GM03348 (cell line): ENCODE measurements at regions not wholly inside any gene's neighbourhood (a gene's known extent, or its start where the extent isn't known, plus 50 kb on each side); places are given as distances from the start of the nearest gene placed in this dataset.

Experiments used
- DNase-seq: peaks from one replicate; pipeline ENCODE4 v3.0.0; 2012; ENCODE audit warnings: low spot score

- no peak for DNase-seq
Measured at GRCh38 chr21:27306791-27307775, 340.2 kb upstream of the ADAMTS5 start.

DNA sequence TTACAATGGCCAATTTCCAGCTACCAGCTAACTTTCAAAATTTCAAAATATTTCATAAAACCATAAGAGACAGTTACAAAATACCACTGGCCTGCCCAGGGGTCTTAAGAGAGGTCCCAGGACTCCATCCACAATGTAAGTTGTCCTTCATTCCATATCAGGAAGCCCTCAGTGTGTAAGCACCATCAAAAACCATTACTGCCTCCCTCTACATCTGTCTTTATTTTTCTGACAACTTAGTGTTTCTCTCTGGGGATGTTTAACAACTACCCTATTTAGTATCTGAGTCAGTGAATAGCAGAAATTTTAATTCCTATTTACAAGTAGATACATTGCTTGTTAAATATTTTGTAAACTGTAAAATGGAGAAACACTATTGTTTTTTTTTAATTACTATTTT is 339.3 kb upstream of the ADAMTS5 start:
- no peak for DNase-seq

DNA sequence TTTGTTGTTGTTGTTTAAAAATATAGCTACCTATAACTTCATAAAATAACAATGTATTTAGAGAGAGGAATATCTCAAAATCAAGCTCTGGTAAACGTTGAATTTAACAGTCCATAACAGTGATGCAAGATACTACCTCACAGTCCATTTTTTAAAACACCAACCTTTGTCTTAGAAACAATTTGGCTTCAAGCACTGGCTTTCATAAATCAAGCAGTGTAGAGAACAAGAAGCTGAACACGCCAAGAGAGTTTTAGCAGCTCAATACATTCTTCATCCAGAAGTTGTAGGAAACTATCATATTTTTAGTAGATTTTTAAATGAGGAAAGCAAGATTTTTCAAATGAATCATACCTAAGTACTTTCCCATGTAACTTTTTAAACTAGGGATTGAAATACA is 334.3 kb upstream of the ADAMTS5 start:
- peak; percentile 44 for DNase-seq

DNA sequence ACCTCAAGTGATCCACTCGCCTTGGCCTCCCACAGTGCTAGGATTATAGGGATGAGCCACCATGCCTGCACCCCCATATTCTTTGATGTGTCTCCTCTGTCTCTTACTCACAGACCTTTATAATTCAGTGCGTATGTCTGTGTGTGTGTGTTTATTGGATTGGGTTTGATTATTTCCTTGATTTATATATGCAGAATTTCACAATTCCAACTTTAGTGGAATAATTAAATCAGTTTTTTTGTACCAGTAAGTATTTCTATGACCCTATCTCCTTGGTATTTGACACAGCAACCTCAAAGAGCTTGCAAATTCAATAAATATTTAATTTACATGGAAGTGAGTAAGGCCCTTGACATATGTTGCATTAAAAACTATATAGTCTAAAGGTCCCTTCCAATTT is 333.9 kb upstream of the ADAMTS5 start:
- DNase-seq = peak; percentile 40

DNA sequence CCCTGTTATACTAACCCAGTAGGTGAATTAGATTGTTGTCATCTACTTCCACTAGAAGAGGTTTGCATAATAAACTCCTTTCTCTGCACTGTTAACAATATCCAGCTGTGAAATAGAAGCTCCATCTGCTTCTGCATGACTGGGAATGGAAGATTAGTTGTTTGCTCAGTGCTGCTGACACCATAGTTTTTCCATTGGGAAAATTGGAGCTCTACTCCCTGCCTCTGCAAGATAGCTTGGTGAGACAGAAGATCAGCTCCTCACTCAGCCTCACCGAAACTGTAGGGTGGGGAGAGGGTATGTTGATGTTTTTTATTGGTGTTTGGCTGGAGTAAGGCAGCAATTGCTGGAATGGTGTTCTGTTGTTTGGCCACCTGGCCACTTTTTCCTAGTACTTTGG is 331.6 kb upstream of the ADAMTS5 start:
- DNase-seq = no peak

GRCh38 chr21:27293239-27293638 is 326.4 kb upstream of the ADAMTS5 start:
- no peak for DNase-seq

GRCh38 chr21:27292783-27293182 is 325.9 kb upstream of the ADAMTS5 start:
- DNase-seq = no peak

- no peak for DNase-seq
Measured at GRCh38 chr21:27292229-27292628, 325.3 kb upstream of the ADAMTS5 start.

DNA sequence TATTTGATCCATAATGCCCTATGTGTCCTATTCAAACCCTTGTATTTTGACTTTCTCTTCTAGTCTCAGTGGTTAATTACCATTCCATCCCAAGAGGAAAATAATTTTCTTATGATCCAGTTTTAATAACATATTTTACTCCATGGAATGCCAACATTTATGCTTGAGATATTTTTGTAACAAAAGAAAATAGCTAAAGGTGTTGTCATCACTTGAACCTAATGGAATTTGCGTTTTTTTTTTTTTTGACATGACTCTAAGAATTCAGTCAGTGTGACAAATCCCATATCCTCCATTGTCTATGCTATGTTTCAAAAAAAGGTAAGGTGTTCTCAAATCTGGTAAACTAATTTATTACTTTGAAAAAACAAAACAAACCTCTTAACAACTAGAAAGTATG is 324.1 kb upstream of the ADAMTS5 start:
- no peak for DNase-seq

- DNase-seq = no peak
Measured at GRCh38 chr21:27290028-27290427, 323.1 kb upstream of the ADAMTS5 start.

GRCh38 chr21:27286760-27287159 is 319.9 kb upstream of the ADAMTS5 start:
- DNase-seq = no peak

DNA sequence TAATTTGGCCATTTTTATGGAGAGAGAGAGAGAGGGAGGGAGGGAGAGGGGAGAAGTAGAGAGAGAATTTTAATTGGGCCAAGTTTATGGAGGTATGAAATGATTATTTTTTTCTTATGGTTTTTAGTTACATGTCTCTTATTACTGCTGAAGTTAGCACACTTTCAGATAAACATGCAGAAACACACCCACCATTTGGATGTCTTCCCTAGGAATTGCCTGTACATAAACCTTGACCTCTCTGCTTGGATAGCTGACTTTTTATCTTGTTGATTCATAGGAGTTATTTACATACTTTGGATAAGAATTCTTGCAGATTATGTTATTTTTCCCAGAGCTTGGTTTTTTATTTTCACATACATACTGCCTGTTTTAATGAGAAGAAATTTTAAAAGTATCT is 310.2 kb upstream of the ADAMTS5 start:
- DNase-seq = peak; percentile 24

DNA sequence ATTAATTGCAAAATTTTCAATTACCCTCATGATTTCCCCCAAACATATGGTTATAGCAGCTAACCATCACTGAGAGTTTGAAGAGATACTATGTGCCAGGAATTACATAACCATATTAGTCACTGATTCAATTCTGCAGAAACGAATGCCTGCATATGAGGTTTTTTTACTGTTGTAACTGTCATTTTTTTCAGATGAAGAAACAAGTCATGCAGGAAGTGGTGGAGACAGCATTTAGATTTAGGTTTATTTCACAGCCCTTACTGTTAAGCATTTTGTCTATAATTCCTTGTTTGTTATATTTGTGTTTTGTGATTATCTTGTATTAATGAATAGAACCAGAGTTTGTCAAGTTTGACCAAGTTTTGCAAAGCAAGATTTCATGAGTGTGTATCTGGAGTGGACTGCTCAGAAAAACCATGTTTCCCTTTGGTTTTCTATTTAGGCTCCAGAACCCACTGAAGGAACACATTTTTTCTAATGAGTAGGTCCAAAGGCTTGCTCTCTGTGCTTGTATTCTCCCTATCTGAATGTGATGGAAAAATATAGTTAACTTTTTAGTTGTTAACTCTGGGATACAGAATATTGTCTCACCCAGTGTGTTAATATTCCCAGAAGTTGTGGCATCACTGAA is 308.5 kb upstream of the ADAMTS5 start:
- DNase-seq = peak; percentile 66

- peak; percentile 63 for DNase-seq
Measured at GRCh38 chr21:27269644-27270043, 302.8 kb upstream of the ADAMTS5 start.

- peak; percentile 14 for DNase-seq
Measured at GRCh38 chr21:27268290-27268689, 301.4 kb upstream of the ADAMTS5 start.

DNA sequence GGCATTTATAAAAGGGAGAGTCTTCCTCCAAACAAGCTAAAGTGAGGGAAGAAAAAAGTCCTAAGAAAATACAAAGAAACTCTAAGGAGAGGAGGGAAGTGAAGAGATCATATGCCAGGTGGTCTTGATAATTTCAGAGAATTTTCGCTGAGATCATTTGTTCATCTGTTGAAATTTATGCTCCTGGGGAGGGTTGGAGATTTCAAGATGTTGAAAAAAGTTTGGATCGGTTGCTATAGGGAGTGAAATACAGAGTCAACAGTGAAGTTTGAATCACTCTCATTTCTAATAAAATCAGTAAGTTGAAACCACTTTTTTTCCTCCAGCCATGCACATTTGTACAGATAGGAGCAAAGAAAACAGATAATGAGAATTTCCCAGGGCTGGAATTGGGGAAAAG is 299.1 kb upstream of the ADAMTS5 start:
- no peak for DNase-seq

DNA sequence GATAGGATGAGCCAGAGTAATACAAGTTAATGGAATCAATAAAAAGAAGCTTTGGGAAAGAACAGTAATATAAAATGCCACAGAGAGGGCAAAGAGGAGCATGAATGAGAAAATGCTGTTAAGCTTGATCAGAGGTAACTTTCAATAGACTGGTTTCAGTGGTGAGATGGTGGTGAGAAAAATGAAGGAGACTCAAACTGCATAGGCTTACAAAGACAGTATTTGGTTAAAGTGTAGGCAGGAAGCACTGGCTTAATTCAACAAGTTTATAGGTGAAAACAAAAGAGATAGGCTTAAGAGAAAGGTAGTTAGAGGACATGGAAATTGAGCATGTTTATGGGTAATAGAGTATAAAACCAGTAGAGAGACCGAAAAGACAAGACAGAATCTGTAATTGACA is 298.6 kb upstream of the ADAMTS5 start:
- no peak for DNase-seq

GRCh38 chr21:27261676-27262075 is 294.8 kb upstream of the ADAMTS5 start:
- peak; percentile 4 for DNase-seq

- no peak for DNase-seq
Measured at GRCh38 chr21:27260728-27261127, 293.8 kb upstream of the ADAMTS5 start.

DNA sequence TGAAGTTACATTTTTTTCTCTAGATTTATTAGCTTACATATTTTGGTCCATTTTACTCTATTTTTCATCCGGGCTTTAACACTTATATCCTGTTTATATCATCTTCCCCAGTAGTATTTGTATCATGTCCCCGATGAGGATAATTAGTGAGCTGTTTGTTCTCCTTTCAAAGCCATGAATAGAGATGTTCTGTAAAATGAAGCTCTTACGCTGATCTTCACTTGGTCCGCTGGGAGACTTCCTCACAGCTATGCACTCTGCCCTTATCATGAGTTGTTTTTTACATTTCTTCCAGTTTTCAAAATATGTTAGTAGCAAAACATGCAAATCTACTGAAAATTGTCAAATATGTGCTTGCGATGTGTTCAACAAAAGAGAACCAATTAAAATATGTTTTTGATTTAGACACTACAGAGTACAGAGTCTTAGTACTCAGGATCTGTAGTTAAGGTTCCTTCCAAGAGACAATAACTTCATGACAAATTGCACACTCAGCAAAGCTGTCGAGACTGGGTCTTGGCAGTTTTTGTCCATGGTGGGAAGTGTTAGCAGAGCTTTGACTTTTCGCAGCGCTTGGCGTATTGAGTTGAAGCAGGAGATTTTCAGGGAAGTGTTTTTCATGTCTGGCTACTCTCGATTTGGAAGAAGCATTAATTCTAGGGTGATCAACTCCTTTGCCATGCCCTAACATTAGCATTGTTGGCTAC is 292.0 kb upstream of the ADAMTS5 start:
- no peak for DNase-seq

GRCh38 chr21:27257908-27258556 is 291.1 kb upstream of the ADAMTS5 start:
- DNase-seq = no peak

DNA sequence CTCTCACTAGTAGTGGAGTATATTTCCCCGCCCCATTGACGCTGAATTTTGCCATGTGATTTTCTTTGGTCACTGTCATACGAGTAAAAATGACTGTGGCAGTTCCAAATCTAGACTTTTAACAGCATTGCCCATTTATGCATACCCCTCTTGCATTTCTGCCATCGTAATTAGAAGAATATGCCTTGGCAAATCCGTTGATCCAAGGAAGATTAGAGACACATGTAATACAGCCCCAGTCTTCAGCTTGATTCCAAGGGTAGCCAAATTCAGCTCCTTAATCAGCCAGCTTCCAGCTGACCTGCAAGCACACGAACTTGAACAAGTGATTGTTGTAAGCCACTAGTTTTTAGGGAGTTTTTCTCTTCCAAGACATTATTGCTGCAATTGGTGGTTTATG is 290.3 kb upstream of the ADAMTS5 start:
- no peak for DNase-seq
